Adipose tissue (tissue), 3 donors: ENCODE measurements at regions not wholly inside any gene's neighbourhood (a gene's known extent, or its start where the extent isn't known, plus 50 kb on each side); places are given as distances from the start of the nearest gene placed in this dataset.

Source experiments
- H3K27ac ChIP-seq: one replicate; pipeline ENCODE4 v1.5.1; 2013; ENCODE audit warnings: low read depth, low read length
- WGBS, 3 donors: extraction: QIAGEN DNeasy Blood & Tissue Kit; methylation state at CpG; one replicate each; pipeline ENCODE4 v1.1.7; 2013; 5-methylcytosine and 5-hydroxymethylcytosine counted together
- donor health status: healthy with polysubstance abuse.
- donor health status: Bipolar disorder and iron deficiency.
- donor health status: healthy.

GRCh38 chr5:39742916-39743315 lies 318.1 kb upstream of the DAB2 start:
- H3K27ac ChIP-seq: no peak overlapping the region
- WGBS, 3 donors: 89 to 96% (median 94%) methylated on average over 2 of the region's 2 CpGs

GRCh38 chr5:39740404-39740803 lies 315.6 kb upstream of the DAB2 start:
- no peak overlapping the region for H3K27ac ChIP-seq
- 93 to 94% (median 93%) methylated on average over 15 of the region's 15 CpGs for WGBS, 3 donors

GRCh38 chr5:39732166-39732565 lies 307.4 kb upstream of the DAB2 start:
- no peak overlapping the region for H3K27ac ChIP-seq
- WGBS, 3 donors: 73 to 80% (median 76%) methylated on average over 5 of the region's 5 CpGs

- WGBS, 3 donors: 91 to 93% (median 93%) methylated on average over 1 of the region's 1 CpG
- H3K27ac ChIP-seq: no peak overlapping the region
Observed at GRCh38 chr5:39730699-39731098, 305.9 kb upstream of the DAB2 start.

- 81 to 85% (median 82%) methylated on average over 2 of the region's 2 CpGs for WGBS, 3 donors
- no peak overlapping the region for H3K27ac ChIP-seq
Observed at GRCh38 chr5:39730006-39730405, 305.2 kb upstream of the DAB2 start.

GRCh38 chr5:39726467-39726866 lies 301.7 kb upstream of the DAB2 start:
- 98 to 99% (median 98%) methylated on average over 1 of the region's 1 CpG for WGBS, 3 donors

GRCh38 chr5:39721394-39721793 lies 296.6 kb upstream of the DAB2 start:
- no peak overlapping the region for H3K27ac ChIP-seq
- 92 to 96% (median 95%) methylated on average over 27 to 30 of the region's 30 CpGs for WGBS, 3 donors

More at GRCh38 chr5:39726467-39726866, 301.7 kb upstream of the DAB2 start:
- no peak overlapping the region for H3K27ac ChIP-seq

- no peak overlapping the region for H3K27ac ChIP-seq
- WGBS, 3 donors: 90 to 98% (median 92%) methylated on average over 3 of the region's 3 CpGs
Observed at GRCh38 chr5:39720136-39720535, 295.4 kb upstream of the DAB2 start.

- H3K27ac ChIP-seq: no peak overlapping the region
- WGBS, 3 donors: 65 to 89% (median 70%) methylated on average over 2 of the region's 2 CpGs
Observed at GRCh38 chr5:39717176-39717897, 292.6 kb upstream of the DAB2 start.

GRCh38 chr5:39716532-39717028 lies 291.8 kb upstream of the DAB2 start:
- no peak overlapping the region for H3K27ac ChIP-seq
- WGBS, 3 donors: 21 to 41% (median 34%) methylated on average over 2 of the region's 2 CpGs

GRCh38 chr5:39714036-39714698 lies 289.4 kb upstream of the DAB2 start:
- H3K27ac ChIP-seq: no peak overlapping the region
- 21 to 37% (median 29%) methylated on average over 2 of the region's 2 CpGs for WGBS, 3 donors

- WGBS, 3 donors: 28 to 39% (median 29%) methylated on average over 2 of the region's 2 CpGs
Observed at GRCh38 chr5:39713250-39713916, 288.6 kb upstream of the DAB2 start.

GRCh38 chr5:39712316-39713249 lies 287.8 kb upstream of the DAB2 start:
- 81 to 95% (median 93%) methylated on average over 5 of the region's 5 CpGs for WGBS, 3 donors
- H3K27ac ChIP-seq: no peak overlapping the region

More at GRCh38 chr5:39713250-39713916, 288.6 kb upstream of the DAB2 start:
- no peak overlapping the region for H3K27ac ChIP-seq

- no peak overlapping the region for H3K27ac ChIP-seq
Observed at GRCh38 chr5:39711821-39712220, 287.0 kb upstream of the DAB2 start.

GRCh38 chr5:39709032-39709431 lies 284.3 kb upstream of the DAB2 start:
- 73 to 90% (median 88%) methylated on average over 4 of the region's 4 CpGs for WGBS, 3 donors
- H3K27ac ChIP-seq: no peak overlapping the region

- WGBS, 3 donors: 65 to 83% (median 79%) methylated on average over 3 of the region's 3 CpGs
- no peak overlapping the region for H3K27ac ChIP-seq
Observed at GRCh38 chr5:39702928-39703327, 278.1 kb upstream of the DAB2 start.

- WGBS, 3 donors: 65 to 81% (median 73%) methylated on average over 1 of the region's 1 CpG
- no peak overlapping the region for H3K27ac ChIP-seq
Observed at GRCh38 chr5:39700523-39700922, 275.7 kb upstream of the DAB2 start.

- no peak overlapping the region for H3K27ac ChIP-seq
- 65 to 72% (median 68%) methylated on average over 4 of the region's 4 CpGs for WGBS, 3 donors
Observed at GRCh38 chr5:39698838-39699560, 274.2 kb upstream of the DAB2 start.
